HK-2 (cell line): ENCODE measurements at regions not wholly inside any gene's neighbourhood (a gene's known extent, or its start where the extent isn't known, plus 50 kb on each side); places are given as distances from the start of the nearest gene placed in this dataset.
"Not testable (repeated sequence)": the region's sequence is repeated elsewhere in the genome, so short reads cannot be mapped to it uniquely, and the experiment has no call there.

ENCODE experiments used
- DNase-seq: peaks from one replicate; pipeline ENCODE4 v3.0.0-alpha.2; 2018; ENCODE audit not compliant: unreplicated experiment

GRCh38 chr6:67231092-67231491, 1404.0 kb upstream of the ADGRB3 start:
- no peak for DNase-seq

- no peak for DNase-seq
Observed at GRCh38 chr6:67224989-67225388, 1410.1 kb upstream of the ADGRB3 start.

GRCh38 chr6:67221226-67221625, 1413.9 kb upstream of the ADGRB3 start:
- DNase-seq, result no peak

DNA sequence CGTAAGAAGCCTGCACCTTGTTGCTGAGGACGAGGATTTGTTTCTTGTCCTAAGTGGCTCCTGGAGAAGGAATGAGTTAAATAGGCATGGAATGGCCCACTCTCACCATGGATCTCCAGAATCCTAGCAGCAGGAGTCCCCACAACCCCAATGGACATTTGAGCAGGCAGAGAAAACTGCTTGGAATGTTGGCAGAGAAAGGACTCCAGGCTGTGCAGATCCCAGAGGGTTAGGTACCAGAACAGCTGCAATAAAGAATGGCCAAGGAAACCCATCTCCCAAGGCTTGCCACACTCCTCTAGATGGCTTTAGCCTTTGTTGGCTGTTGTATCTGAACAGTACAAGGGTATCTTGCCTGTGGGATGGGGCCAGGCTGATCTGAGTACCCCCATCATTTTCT, 1415.7 kb upstream of the ADGRB3 start:
- DNase-seq, result no peak

GRCh38 chr6:67212584-67212983, 1422.5 kb upstream of the ADGRB3 start:
- no peak for DNase-seq

DNA sequence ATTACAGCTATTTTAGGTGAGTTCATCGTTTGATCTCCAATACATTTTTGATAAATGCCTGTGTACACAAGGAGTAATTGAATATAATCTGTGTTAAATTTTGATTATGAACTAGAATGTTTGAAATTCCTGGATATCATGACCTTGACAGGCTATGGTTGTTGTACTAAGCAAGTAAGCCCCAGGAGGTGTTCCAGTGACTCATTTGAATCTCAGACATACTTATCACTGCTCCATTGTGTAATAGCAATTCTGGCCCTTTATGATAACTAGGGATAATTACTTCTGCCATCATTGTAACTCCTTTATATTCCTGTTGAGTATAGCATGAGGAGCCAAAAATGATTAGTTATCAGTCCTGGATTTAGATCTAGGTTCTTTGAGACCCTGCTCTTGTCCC, 1424.6 kb upstream of the ADGRB3 start:
- no peak for DNase-seq

- no peak for DNase-seq
Observed at GRCh38 chr6:67201563-67201962, 1433.5 kb upstream of the ADGRB3 start.

- DNase-seq, result no peak
Observed at GRCh38 chr6:67200626-67201403, 1434.3 kb upstream of the ADGRB3 start.

DNA sequence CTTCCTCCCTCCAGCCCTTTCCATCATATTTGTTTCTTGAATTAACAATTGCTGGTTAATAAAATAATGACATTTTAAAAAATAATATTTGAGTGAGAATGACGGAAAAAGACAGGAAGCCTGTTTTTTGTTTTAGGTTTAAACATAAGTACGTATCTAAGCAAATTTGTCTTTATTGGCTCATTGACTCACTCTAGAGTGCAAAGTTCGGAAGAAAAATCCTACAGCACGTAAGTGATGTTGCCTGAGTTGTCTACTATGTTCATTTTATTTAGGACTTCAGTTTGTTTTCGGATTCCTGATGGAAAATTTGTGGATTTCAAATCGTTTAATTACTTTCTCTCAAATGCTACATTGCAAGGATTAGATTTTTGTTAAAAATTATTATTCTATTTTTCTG, 1435.7 kb upstream of the ADGRB3 start:
- DNase-seq, result no peak

DNA sequence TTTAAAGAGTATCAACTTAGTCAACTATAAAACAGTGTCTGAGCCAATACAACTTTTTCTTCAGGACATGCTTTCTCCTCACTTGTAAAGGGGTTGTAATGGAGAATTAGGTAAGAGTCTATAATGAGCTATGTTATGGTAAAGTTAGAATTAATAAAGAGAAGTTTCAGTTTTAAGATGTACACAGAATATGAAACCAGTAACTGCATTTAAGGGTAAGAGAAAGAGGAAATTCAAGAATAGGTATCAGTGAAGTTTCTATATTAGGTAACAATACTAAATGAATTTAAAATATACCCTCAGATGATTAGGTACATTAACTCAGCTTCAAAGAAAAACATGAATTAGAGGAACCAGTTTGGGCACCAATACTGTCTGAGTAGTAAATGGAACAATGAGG, 1444.3 kb upstream of the ADGRB3 start:
- DNase-seq, result no peak

DNA sequence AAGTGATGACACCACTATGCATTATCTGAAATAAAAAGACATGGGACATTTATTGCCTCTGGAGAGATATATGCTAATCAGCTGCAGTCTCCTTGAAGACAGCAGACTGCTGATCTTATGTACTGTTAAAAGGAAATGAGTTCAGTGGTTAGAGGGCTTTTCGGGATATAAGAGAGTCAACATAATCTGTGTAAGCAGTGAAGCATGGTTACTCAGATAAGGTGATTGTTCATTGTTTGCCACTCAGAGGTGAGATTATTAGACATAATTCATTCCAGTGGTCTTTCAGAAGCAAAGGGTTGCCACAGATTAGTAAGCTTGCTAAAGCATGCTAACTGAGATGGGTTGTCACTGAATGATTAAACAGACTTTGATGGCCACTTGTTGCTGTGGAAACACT, 1450.7 kb upstream of the ADGRB3 start:
- no peak for DNase-seq

DNA sequence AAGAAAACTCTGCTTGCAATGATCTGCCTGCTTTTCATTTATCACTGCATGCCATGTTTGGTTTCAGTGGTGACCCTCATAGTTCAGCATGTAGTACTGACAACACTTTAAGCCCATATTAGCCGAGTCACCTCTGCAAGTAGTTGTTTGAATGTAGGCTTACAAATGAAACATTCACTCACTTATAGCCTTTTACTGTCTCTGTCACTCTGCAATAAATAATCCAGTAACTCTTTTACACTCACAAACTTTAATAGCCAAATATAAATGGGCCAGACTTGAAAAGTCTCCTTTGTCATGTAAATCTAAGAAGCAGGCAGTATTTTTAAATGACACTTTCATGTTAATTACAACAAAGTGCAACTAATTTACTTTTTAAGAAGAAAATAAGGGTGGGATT, 1460.0 kb upstream of the ADGRB3 start:
- no peak for DNase-seq

GRCh38 chr6:67165606-67166005, 1458.6 kb upstream of the EYS start:
- no peak for DNase-seq

GRCh38 chr6:67160820-67161219, 1453.8 kb upstream of the EYS start:
- DNase-seq, result no peak

DNA sequence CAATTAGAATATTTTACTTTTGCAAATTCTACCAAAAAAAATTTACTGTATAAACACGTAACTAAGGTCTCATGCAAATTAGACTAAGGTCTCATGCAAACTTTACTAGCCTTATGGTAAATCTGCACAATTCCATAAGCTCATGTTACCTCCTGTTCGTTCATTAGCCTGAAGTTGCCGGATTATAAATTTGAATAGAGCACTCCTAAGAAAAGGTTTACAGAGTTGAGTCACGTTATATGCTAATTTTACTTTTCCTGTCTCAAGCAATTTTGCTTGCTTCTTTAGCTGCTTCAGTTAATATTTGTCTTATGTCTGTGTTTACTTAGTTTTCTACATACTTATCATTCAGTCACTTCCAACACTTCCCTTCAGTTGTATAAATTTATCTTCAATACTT, 1434.0 kb upstream of the EYS start:
- DNase-seq, result no peak

- no peak for DNase-seq
Observed at GRCh38 chr6:67133973-67134372, 1426.9 kb upstream of the EYS start.

DNA sequence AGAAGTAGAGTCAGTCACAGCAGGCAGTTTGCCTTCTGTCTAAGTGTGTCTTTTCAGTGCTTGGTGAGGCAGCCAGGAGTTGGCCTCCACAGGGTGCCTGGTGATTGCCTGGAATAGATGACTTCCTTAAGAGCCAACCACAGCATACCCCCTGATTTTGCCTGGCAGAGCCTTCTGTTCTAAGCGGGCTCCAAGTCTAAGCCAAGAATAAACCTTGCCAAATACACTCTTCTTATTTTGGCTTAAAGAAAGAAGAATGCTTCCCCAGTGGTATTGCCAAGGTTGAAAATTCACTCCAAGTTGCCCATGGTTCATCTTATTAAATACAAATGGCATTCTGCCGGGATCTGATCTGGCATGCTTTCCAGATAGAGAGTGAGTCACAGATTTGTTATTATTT, 1424.8 kb upstream of the EYS start:
- DNase-seq, result no peak

DNA sequence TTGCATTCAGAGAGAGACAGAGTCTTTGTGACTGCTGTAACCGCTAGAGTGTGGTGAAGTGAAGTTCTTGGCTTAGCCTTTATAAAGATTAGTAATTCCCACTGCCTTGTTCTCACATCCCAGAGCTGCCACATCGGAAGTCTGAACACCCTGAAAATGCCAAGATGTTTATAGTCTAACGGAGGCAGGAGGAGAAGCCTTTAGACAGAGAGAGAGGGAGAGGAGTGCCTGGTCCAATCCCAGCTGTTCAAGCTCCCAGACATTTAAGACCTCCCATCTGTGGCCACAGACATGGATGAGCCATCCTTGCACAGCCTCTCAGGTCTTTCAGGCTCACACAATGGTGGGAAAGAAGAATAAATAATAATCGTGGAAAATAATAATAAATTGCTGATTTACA, 1422.8 kb upstream of the EYS start:
- no peak for DNase-seq

- DNase-seq, result no peak
Observed at GRCh38 chr6:67127041-67127440, 1420.0 kb upstream of the EYS start.

DNA sequence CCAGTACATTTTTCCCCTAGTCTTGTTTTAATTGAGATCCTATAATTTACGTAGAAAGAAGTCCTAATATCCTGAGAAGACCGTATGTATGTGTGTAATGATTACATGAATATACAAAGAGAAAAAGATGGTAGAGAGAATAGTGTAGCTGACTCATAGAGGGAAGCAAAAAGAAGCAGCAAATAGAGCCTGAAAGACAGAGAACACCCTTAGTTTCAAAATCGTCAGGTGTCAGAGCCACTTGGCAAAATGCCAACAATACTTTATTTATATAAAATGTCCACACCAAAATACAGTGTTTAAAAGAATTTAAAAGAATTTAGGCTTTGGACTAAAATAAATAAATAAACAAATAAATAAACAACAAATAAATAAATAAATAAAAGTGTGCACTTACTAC, 1414.1 kb upstream of the EYS start:
- no peak for DNase-seq

DNA sequence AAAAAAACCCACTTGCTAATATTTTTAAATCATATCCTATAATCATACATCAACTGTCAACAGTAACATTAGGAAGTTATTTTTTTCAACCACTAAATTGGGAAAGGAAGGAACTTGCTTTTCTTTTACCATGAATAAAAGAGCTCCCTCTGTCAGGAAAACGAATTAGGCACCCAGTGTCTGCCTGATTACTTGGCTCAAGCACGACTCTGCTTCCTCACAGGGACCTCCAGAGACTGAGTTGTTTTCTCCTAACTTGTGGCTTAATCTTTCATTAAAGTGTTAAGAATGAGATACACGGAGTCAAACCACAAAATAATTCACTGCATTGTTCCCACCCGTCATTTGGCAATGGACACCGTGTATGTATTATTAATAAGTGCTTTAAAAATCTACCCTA, 1405.1 kb upstream of the EYS start:
- DNase-seq, result no peak

GRCh38 chr6:67102743-67103142, 1395.7 kb upstream of the EYS start:
- no peak for DNase-seq

- not testable (repeated sequence) for DNase-seq
Observed at GRCh38 chr6:67095618-67096226, 1388.7 kb upstream of the EYS start.

DNA sequence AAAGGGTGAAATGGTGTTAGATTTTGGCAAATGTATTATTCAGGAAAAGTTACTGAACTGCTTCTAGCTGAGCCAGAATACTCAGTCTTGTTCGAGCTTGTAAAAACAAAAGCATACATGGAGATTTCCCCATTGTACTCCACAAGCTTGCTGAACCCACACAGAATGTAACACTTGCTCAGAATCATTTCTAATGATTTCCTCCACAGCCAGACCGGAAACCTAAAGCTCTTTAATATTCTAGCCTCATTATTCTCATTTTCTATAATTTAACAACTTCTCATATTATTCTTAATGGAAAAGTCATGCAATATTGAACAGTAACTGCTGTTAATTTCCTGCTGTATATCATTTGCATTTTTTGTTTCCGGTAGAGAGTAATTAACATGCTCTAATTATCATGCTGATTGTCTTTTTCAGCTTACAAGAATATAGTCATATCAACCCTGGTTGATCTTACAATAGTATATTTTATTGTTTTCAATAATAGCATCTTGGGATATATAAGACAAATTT, 1387.5 kb upstream of the EYS start:
- no peak for DNase-seq
